ENCODE measurements at regions not wholly inside any gene's neighbourhood (a gene's known extent, or its start where the extent isn't known, plus 50 kb on each side); places are given as distances from the start of the nearest gene placed in this dataset.

DNA sequence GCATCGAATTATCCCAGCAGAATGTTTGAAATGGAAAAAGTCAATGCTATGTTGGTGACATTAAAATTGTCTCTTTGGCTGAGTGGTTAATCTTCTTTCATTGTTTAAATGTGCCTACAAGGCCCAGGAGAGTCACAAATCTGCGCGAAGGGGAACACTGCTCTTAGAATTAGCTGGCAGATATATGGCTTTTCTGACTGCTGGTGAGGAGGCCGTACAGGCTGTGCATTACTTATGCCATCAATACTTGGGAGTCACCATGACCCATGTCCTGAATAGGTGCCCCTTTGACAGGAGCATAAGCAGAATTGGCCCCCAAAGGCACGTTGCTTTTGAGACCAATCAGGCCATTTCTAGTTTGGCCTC lies 521.5 kb downstream of the FUT8 start:
- DNase-seq (ENCODE audit: low spot score): no peak

DNA sequence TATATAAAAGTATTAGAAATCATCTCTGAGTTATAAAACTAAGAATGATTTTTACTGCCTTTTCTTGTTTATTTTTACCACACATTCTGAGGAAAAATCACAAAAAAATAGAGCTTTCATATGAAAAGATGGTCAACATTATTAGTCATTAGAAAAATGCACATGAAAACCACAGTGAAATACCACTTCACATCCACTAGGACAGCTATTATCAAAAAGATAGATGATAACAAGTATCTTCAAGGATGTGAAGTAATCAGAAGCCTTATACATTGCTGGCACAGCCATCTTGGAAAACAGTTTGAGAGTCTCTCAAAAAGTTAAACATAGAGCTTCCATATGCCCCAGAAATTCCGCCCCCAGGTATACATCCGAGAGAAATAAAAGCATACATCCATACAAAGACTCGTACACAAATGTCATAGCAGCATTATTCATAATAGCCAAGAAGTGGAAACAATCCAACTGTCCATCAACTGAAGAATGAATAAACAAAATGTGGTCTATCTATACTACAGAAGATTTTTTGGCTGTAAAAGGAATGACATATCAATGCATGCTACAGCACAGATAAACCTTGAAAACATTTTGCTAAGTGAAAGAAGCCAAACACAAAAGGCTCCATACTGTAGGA lies 523.9 kb downstream of the FUT8 start:
- no peak for DNase-seq (ENCODE audit: low spot score)

- no peak for DNase-seq (ENCODE audit: low spot score)
These were observed 524.8 kb downstream of the FUT8 start for GRCh38 chr14:65937079-65937959.

GRCh38 chr14:65937960-65938316 lies 525.4 kb downstream of the FUT8 start:
- DNase-seq (ENCODE audit: low spot score): no peak

- no peak for DNase-seq (ENCODE audit: low spot score)
These were observed 526.2 kb downstream of the FUT8 start for GRCh38 chr14:65938738-65939137.

DNA sequence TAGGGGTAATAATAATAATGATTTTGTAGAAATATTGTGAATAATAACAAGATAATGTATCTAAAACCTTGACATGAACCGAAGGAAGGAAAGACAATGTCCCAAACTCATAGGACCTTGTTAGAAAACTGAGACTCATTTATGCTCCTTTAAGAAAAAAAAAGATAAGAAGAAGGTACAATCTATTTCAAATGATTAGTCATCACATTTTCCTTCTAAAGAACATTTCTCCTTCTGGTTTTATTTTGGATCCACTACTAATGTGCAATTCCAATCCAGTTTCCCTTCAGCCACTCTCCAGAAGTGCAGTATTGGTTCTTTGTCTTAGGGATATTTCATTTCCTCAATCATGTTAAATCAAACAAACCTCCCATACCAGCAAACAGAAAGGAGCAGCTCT lies 526.7 kb downstream of the FUT8 start:
- DNase-seq (ENCODE audit: low spot score): no peak

GRCh38 chr14:65940056-65940735 lies 527.7 kb downstream of the FUT8 start:
- DNase-seq (ENCODE audit: low spot score): peak; percentile 14

GRCh38 chr14:65941091-65941490 lies 528.6 kb downstream of the FUT8 start:
- no peak for DNase-seq (ENCODE audit: low spot score)

DNA sequence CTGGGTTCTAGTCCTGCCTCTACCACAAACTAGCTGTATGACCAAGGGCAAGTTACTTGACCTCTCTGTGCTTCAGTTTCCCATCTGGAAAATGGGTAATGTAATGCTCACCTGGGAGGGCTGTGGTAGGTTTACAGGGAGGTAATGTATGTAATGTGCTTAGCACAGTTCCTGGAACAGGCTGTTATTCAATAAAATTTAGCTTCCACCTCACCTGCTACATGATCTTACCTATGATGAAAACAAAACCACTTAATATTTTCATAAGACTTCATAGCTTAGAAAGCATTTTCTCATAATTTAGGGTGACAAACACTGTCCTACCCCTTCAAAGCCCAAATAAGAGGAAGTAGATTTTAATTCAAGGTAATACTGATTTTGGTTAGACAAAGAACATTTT lies 530.6 kb downstream of the FUT8 start:
- DNase-seq (ENCODE audit: low spot score): no peak

DNA sequence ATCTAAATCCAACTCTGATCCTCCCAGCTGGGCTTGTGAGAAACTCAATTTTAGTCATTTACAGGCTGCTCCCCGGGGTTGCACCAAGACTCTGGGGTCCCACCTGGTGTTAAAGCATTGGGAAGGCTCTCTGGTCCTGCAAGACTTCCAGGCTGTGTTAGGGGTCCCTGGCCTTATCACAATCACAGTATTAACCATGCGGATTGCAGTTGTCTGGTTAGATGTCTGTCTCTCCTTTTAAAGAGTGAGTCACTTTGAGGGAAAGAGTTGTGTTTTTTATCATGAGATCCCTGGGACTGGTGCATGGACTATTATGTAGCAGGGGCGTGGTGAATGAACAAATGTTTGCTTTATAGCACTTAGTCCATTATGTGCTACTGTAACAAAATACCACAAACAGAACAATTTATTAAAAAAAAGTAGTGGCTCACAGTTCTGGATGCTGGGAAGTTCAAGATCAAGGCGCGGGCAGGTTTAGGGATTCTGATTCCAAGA lies 531.4 kb downstream of the FUT8 start:
- no peak for DNase-seq (ENCODE audit: low spot score)

DNA sequence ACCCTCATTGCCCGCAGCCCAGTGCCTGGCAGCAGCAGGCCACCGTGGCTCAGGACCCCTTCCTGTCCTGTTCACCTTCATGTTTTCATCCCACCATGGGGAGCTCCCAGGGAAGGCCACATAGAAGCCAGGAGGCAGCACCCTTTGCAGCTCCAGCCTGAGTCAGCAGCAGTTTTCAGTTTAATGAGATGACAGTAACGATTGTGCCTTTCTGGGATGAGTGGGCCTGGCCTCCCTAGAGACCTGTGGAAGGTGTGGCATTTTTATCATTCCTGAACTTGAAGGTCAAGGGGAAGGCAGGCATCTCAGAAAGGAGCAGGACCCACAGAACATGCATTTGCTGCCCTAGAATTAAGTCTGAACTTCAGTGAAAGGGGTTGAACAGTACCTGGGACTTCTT lies 532.8 kb downstream of the FUT8 start:
- no peak for DNase-seq (ENCODE audit: low spot score)

DNA sequence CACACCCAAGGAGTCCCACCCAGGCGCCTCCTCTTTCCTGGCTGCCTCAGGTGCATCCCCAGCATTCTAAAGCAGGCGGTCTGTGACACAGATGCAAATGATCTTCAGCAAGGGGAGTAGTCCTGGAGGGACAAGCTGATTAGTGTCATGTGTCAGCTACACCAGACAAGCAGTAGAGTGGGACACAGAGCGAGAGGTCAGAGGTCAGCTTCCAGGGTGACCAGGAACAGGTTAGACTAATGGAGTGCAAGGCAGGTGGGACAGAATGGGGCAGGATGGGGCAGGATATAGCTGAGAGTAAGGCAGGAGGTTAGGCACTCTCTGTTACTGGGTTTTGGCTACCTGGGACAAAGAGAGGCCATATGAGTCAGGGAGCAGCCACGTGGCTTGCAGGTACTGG lies 534.0 kb downstream of the FUT8 start:
- DNase-seq (ENCODE audit: low spot score): no peak

DNA sequence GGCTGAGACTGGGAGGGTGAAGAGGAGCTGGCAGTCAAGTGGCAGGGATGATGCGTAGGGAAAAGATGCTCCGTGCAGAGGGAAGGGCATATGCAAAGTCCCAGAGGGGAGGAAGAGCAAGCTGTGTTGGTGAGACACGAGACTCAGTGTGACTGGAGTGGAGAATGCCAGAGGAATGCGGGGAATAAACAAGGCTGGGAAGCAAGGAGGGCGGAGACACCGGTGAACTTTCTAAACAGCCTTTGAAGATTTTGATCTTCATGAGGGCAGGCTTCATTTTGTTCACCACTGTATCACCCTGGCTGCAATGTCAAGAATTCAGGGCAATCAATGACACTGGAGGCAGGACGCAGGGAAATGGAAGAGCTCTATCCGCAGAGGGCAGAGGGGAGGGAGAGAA lies 535.8 kb downstream of the FUT8 start:
- DNase-seq (ENCODE audit: low spot score): no peak

DNA sequence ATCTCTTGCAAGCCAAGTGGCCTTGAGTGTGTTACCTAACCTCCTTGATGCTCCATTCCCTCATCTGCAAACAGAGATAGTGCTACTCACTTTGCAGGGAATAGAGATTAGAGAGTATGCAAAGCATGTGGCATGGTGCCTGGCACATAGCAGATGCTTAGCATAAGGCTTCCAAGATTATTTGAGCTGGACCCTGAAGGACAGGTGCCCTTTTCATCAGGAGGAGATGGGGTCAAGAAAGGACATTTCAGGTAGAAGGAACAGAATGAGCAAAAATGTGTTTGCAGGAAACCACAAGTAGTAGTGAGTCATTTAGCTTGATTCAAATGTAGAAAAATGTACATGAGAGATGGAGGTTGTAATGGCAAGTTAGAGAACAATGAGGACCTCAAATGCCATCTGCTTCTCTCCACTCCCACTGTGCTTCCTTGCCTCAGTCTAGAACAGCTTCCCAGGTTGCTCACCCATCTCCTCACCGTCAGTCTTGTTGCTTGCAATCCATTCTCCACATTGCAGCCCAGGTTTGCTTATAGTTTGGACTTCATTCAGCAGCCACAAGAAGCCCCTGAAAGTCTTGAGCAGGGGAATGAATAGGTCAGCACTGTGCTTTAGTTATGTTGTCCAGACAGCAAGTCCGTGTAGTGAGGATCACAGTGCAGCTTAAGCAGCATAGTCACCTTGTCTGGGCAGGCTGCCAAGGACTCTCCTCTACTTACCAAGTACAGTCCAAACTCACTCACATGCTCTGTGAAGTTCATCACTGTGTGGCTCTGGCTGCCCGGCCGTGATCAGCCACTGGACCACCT lies 536.3 kb upstream of the CCDC196 start:
- DNase-seq (ENCODE audit: low spot score): no peak

DNA sequence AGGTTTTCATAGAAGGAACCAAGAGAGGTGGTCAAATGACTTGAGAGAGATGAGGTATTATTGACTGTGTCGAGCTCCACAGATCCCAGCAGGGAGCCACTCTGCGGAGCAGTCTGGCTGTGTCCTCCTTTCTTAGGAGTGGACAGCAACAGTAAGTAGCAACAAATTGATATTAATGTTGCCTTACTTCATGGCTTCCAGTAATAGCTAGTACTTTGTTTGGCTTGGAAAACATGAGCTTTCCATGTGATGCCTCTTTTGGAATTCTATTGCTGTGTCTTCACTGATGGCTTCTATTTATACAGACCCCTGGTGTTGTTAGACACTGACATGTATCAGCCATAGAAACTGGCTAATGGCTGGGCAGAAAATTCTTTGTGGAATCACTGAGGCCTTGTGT lies 531.2 kb upstream of the CCDC196 start:
- DNase-seq (ENCODE audit: low spot score): no peak

- no peak for DNase-seq (ENCODE audit: low spot score)
These were observed 528.5 kb upstream of the CCDC196 start for GRCh38 chr14:65957631-65958205.

DNA sequence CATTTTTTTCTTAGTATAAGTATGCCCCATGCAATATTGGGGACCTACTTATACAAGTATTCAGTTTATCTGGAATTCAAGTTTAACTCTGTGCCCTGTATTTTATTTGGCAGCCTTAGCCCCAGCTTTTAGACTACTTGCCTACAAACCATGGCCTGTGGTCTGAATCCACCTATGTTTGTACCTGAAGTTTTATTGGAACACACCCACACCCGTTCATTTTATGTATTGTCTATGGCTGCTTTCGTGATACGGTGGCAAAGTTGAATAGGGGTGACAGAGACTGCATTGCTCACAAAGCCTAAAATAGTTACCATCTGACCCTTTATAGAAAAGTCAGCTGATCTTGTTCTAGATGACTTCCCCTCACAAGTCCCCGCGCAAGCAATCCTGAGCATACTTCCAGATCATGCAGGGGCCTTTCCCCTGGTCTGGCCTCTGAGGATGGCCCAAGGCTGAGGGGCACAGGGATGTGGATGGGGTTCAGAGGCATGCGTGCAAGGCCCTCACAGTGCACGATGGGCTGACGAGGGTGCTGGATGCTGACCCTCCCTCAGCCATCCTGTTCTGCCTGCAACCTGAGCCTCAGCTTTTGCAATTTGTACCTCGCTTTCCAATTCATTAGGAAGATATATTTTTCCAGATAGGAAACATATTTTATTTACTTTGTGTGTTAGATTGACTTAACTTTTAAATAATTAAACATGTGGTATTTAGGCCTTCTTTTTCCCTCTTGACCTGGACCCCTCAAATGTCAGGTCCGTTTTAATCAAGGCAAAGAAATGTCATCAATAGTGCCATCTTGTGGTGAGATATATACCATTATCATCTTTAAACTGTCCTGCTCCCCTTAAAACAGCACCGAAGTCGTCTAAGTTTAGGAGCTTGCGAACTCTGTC lies 527.3 kb upstream of the CCDC196 start:
- peak; percentile 45 for DNase-seq (ENCODE audit: low spot score)

DNA sequence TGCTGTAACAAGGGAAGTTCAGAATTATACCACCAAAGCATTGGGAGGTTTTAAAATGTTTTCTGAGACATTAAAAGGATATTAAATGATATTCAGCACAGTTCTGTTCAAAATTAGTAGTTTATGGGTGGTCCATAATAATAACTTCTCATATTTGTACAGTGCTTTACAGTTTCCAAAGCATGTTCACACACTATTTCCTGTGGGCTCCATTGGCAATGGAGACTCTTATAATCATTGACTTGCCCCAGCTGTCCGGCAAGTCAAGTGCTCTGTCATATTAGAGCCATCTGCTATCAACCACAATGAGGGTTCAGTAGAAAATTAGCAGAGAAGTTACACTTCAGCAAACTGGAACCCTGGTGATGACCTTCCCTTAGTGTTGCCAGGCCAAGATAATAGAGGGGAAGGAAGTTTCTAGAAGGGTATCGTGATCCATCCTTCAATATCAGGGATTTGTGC lies 526.6 kb upstream of the CCDC196 start:
- DNase-seq (ENCODE audit: low spot score): no peak

GRCh38 chr14:65961004-65961403 lies 525.2 kb upstream of the CCDC196 start:
- DNase-seq (ENCODE audit: low spot score): peak; percentile 41

GRCh38 chr14:65962952-65963351 lies 523.2 kb upstream of the CCDC196 start:
- no peak for DNase-seq (ENCODE audit: low spot score)

DNA sequence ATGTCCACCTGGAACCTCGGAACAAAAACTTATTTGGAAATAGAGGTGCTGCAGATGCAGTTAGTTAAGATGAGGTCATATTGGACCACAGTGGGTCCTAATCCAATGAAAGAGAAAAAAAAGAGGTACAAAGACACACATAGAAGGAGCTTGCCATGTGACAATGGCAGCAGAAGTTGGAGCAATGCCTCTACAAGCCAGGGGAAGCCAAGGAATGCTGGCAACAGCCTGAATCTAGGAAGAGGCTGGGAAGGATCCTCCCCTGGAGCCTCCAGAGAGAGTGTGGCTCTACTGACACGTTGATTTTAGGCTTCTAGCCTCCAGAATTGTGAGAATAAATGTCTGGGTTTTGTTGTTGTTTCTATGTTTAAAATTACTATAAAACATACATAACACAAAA lies 521.8 kb upstream of the CCDC196 start:
- DNase-seq (ENCODE audit: low spot score): no peak

All from germinal center (tissue), 1 donor.